K562 (cell line): ENCODE measurements at regions not wholly inside any gene's neighbourhood (a gene's known extent, or its start where the extent isn't known, plus 50 kb on each side); places are given as distances from the start of the nearest gene placed in this dataset.

Experiments used
- ATAC-seq: fragments of 200-7000 bp; cut with Tn5 transposase; 3 replicates; pipeline ENCODE4 v1.9.1; 2020; ENCODE audit warnings: moderate library complexity
- BruUV-seq: library from RNA; stranded (reverse); fragments of 400-500 nt; replicated peaks from 2 replicates; lab custom pipeline; 2021; lab: Mats Ljungman, UMichigan
- CTCF ChIA-PET: fragments of 300-600 bp; formaldehyde crosslinking; extraction: SDS; loops from one replicate; lab custom pipeline; 2021; ENCODE audit warnings: low intra/inter-chr PET ratio; lab: Yijun Ruan, JAX
- POLR2A ChIA-PET: fragments of 300-600, 350-650 bp; sonication (Branson Sonifier 250); formaldehyde crosslinking; extraction: SDS; loops from one replicate; lab custom pipeline; 2021; ENCODE audit warnings: antibody characterized with exemption, inconsistent platforms; lab: Yijun Ruan, JAX
- DNase-seq, 4 experiments: peaks; one replicate each; pipeline versions ENCODE4 v3.0.0 to v3.0.0-alpha.2; 2011 to 2018; ENCODE audit warnings: low spot score in 3 of 4, mixed read lengths in 3 of 4; ENCODE audit errors: extremely low read depth in 1 of 4
- FAIRE-seq: peaks from 2 replicates; lab custom pipeline; 2011; peaks lifted over from hg19 to GRCh38; lab: Jason Lieb, UNC
- H2AFZ ChIP-seq: 2 replicates; pipeline ENCODE4 v1.6.0; 2011; ENCODE audit warnings: low read depth, low read length, control low read depth, inconsistent platforms
- H3K27ac ChIP-seq: fragments of 200-600 bp; 3 replicates; pipeline ENCODE4 v1.8.0; 2011; ENCODE audit warnings: low read depth, mild to moderate bottlenecking, control low read depth, inconsistent platforms, low read length, moderate library complexity, mixed read lengths; ENCODE audit errors: extremely low read depth
- H3K27me3 ChIP-seq, 2 experiments: fragments of 300-600 bp in 1 of 2; 2 replicates in 1 of 2; 3 replicates in 1 of 2; pipeline versions ENCODE4 v1.6.0 to v1.8.0; 2011; ENCODE audit warnings: inconsistent platforms in 2 of 2, low read length in 2 of 2, mild to moderate bottlenecking in 1 of 2, mixed read lengths in 1 of 2, moderate library complexity in 1 of 2; ENCODE audit not compliant: control insufficient read depth in 2 of 2, insufficient read depth in 2 of 2
- H3K36me3 ChIP-seq: fragments of 300-600 bp; 3 replicates; pipeline ENCODE4 v1.8.0; 2011; ENCODE audit warnings: mild to moderate bottlenecking, low read length, inconsistent platforms; ENCODE audit not compliant: control insufficient read depth, insufficient read depth
- H3K4me1 ChIP-seq, 2 experiments: fragments of 200-600 bp in 1 of 2; replicated peaks in 1 of 2; 2 replicates in 1 of 2; 3 replicates in 1 of 2; pipeline versions ENCODE4 v1.5.1 to v1.8.0; 2011; ENCODE audit warnings: inconsistent platforms in 2 of 2, low read length in 2 of 2, mild to moderate bottlenecking in 1 of 2, mixed read lengths in 1 of 2, moderate library complexity in 1 of 2; ENCODE audit not compliant: control insufficient read depth in 2 of 2, insufficient read depth in 2 of 2
- H3K4me2 ChIP-seq: 2 replicates; pipeline ENCODE4 v1.6.1; 2011; ENCODE audit warnings: low read length, control low read depth, inconsistent platforms, mixed read lengths; ENCODE audit not compliant: insufficient read depth
- H3K4me3 ChIP-seq: fragments of 200-600 bp; sonication (generic), shearing (Covaris generic); 2 replicates; pipeline ENCODE4 v1.5.1; 2016; ENCODE audit warnings: control low read depth, inconsistent platforms
- H3K79me2 ChIP-seq: fragments of 200-600 bp; 3 replicates; pipeline ENCODE4 v1.8.0; 2011; ENCODE audit warnings: low read length, inconsistent platforms; ENCODE audit not compliant: control insufficient read depth, insufficient read depth
- H3K9ac ChIP-seq, 2 experiments: 2 replicates each; pipeline versions ENCODE4 v1.6.0 to v1.6.1; 2011; ENCODE audit warnings: low read depth in 2 of 2, low read length in 2 of 2, control low read depth in 1 of 2, inconsistent platforms in 1 of 2, mild to moderate bottlenecking in 1 of 2, mixed read lengths in 1 of 2; ENCODE audit not compliant: insufficient read depth in 1 of 2
- H3K9me1 ChIP-seq: one replicate; pipeline ENCODE4 v1.6.0; 2011; ENCODE audit warnings: inconsistent platforms, mild to moderate bottlenecking, low read length, moderate library complexity; ENCODE audit not compliant: control insufficient read depth, insufficient read depth
- H3K9me3 ChIP-seq: replicated peaks from 2 replicates; pipeline ENCODE4 v1.5.1; 2011; ENCODE audit warnings: low read depth, low read length, inconsistent platforms; ENCODE audit not compliant: control insufficient read depth, insufficient read depth
- H4K20me1 ChIP-seq: replicated peaks from 2 replicates; pipeline ENCODE4 v1.6.1; 2011; ENCODE audit warnings: low read length, inconsistent platforms, mixed read lengths; ENCODE audit not compliant: control insufficient read depth, insufficient read depth
- ARID2 ChIP-seq: fragments of 450-650 bp; IDR thresholded peaks from 2 replicates; pipeline ENCODE4 v1.6.1; 2017; ENCODE audit warnings: antibody characterized with exemption, mild to moderate bottlenecking
- BCOR ChIP-seq: fragments of 450-650 bp; IDR thresholded peaks from 2 replicates; pipeline ENCODE4 v1.6.1; 2016
- CBFA2T3 ChIP-seq: fragments of 450-650 bp; IDR thresholded peaks from 2 replicates; pipeline ENCODE4 v1.6.1; 2017
- ESRRA ChIP-seq: fragments of 450-650 bp; IDR thresholded peaks from 2 replicates; pipeline ENCODE4 v1.6.1; 2014; ENCODE audit warnings: low read depth, mild to moderate bottlenecking, moderate library complexity, borderline replicate concordance
- KDM1A ChIP-seq, 2 experiments: fragments of 450-650 bp; IDR thresholded peaks; 2 replicates each; pipeline ENCODE4 v1.6.1; 2016; ENCODE audit warnings: mild to moderate bottlenecking in 2 of 2
- MCM5 ChIP-seq: fragments of 450-650 bp; IDR thresholded peaks from 2 replicates; pipeline ENCODE4 v1.6.1; 2016; ENCODE audit warnings: low read depth
- RBM25 ChIP-seq: fragments of 200-400 bp; formaldehyde crosslinking; IDR thresholded peaks from 2 replicates; pipeline ENCODE4 v1.6.1; 2018; ENCODE audit warnings: low read length, low read depth, moderate library complexity; ENCODE audit not compliant: severe bottlenecking
- TCF3 ChIP-seq: sonication (generic); formaldehyde crosslinking; IDR thresholded peaks from 2 replicates; pipeline ENCODE4 v1.4.0; 2020; ENCODE audit warnings: mild to moderate bottlenecking, missing genetic modification reagents
- ZNF146 ChIP-seq: IDR thresholded peaks from one replicate; pipeline ENCODE4 v1.6.1; 2018; ENCODE audit warnings: missing compliant biosample characterization; ENCODE audit not compliant: unreplicated experiment
- ZNF217 ChIP-seq: sonication (generic); formaldehyde crosslinking; IDR thresholded peaks from 2 replicates; pipeline ENCODE4 v1.8.0; 2022; ENCODE audit warnings: mild to moderate bottlenecking, missing genetic modification reagents
- WGBS: fragments of 100-300 bp; shearing (Covaris generic); methylation state at CpG from one replicate; pipeline ENCODE4 v1.1.6; 2016; ENCODE audit warnings: low coverage, mixed read lengths; ENCODE audit not compliant: insufficient coverage; ENCODE audit errors: missing lambda C conversion rate; 5-methylcytosine and 5-hydroxymethylcytosine counted together
- in situ Hi-C: fragments of 300-500 bp; cut with MboI; formaldehyde crosslinking; loops from 4 replicates; pipeline ENCODE4 v1.15.0; 2018; ENCODE audit warnings: inconsistent platforms, mixed read lengths
- intact Hi-C: fragments of 100-400 bp; cut with micrococcal nuclease; formaldehyde crosslinking; loops from 2 replicates; pipeline ENCODE4 v1.14.2; 2022

DNA sequence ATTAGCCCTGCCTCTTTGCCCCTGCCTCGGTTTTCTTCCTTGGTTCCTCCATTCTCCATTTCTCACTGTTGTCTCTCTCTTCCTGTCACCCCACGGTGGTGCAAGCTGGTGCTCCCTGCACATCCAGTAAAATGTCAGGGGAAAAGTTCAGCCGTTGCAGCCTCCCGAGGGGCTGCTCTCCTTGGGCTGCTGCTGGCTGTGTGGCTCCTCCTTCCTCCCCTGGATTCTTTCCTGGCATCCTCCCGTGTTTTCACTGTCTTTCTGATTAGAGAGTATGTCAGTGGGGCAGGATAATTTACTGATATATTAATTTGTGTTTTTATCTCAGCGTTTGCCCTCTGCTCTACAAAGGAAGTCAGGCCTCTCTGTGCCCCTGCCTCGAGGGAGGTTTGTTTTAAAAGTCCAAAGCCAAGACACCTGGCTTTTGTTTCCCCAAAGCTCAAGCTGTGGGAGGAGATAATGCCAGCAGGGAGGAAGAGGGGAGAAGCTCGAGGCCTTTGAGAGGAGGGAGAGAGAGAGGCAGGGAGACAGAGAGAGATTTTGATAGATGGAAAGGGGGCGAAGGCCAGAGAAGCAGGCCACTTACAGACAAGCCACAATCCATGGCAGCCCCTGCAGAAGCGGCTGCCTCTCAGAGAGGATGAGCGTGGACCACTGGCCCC, 150.3 kb upstream of the NR2F2 start:
- Histone ChIP-seq H3K4me1 (peaks cover 5 to 8% of the 10 kb centered on the region in 2 experiments; a peak in 3 of 5 replicates), H3K79me2 (no peaks in the 10 kb centered on the region), H3K9me3 (no peaks in the 10 kb centered on the region), H3K4me3 (no peak overlapping the region), H4K20me1 (no peaks in the 10 kb centered on the region), H3K9me1 (no peaks in the 10 kb centered on the region), H3K27me3 (no peaks in the 10 kb centered on the region), H3K27ac (no peak overlapping the region), H3K4me2 (no peak overlapping the region), H3K9ac (peak overlapping the region in 1 of 2 experiments; percentile 70; a peak in 2 of 4 replicates), H3K36me3 (no peaks in the 10 kb centered on the region; the same call in 2 of the 3 replicates), H2AFZ (peak overlapping the region; percentile 49)
- no peak for FAIRE-seq
- peak; percentile 34 for ATAC-seq
- CTCF ChIA-PET = no interaction called here
- POLR2A ChIA-PET = no interaction called here
- intact Hi-C loops = no loop called here
- peak; percentile 8; the same call in 1 of the 2 replicates for TF ChIP-seq TCF3 (CRISPR knock-in tag)
- TF ChIP-seq MCM5 = no peak
- peak; percentile 64 for TF ChIP-seq CBFA2T3
- 32% methylated on average over 11 of the region's 11 CpGs for WGBS
- in situ Hi-C loops = no loop called here
- DNase-seq = peak in 2 of 4 experiments; percentile 19 to 22
- no TSS peak for BruUV-seq

DNA sequence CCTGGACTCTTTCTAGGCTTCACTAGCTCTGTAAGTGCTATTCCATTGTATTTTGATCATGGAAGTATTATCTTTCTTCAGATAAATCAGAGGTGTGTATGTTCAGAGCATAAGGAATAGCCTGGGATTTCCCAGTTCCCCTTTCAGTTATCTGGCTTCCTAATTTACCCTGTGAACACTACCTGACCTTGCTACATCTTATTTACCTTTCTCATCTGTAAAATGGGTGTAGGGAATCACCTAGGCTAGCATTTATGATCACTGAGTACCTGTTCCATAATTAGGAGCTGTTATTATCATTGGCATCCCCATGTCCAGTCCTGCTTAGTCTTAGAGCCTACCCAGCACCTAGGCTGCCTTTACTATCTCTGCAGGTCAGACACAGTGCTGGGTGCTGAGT, 149.3 kb upstream of the NR2F2 start:
- no peak for ATAC-seq
- Histone ChIP-seq H3K4me1 (peaks cover 5 to 8% of the 10 kb centered on the region in 2 experiments; a peak in 3 of 5 replicates), H3K9me3 (no peaks in the 10 kb centered on the region)

More for the DNA sequence above, 149.3 kb upstream of the NR2F2 start:
- H3K9ac ChIP-seq = no peak overlapping the region
- H2AFZ ChIP-seq = no peak overlapping the region
- H4K20me1 ChIP-seq = no peaks in the 10 kb centered on the region
- H3K9me1 ChIP-seq = no peaks in the 10 kb centered on the region
- intact Hi-C loops (no loop called here), in situ Hi-C loops (no loop called here)
- H3K27me3 ChIP-seq = no peaks in the 10 kb centered on the region
- ChIA-PET POLR2A (no interaction called here), CTCF (no interaction called here)
- no peaks in the 10 kb centered on the region for H3K79me2 ChIP-seq
- no peak for FAIRE-seq
- no peak overlapping the region for H3K27ac ChIP-seq
- no peak overlapping the region for H3K4me3 ChIP-seq
- no peak overlapping the region for H3K4me2 ChIP-seq
- no TSS peak for BruUV-seq
- TF ChIP-seq KDM1A (IDR thresholded peaks at IDR 0.05) (peak in 1 of 2 experiments; percentile 31; a peak in 1 of 4 replicates), RBM25 (peak; percentile 35), ZNF217 (no peak), ARID2 (no peak), BCOR (peak; percentile 48), ZNF146 (CRISPR knock-in tag) (no peak), ESRRA (peak; percentile 57; the same call in 1 of the 2 replicates)
- no peaks in the 10 kb centered on the region; the same call in 2 of the 3 replicates for H3K36me3 ChIP-seq
- DNase-seq = no peak
